Stimulated activated naive B cell treated with anti-CD40 and anti-IgM and Interleukin-4, amounts not matched to agents 10 μg/mL and 1 μg/mL and 100 μg/mL, for 72 hours (primary cell): ENCODE measurements at regions not wholly inside any gene's neighbourhood (a gene's known extent, or its start where the extent isn't known, plus 50 kb on each side); places are given as distances from the start of the nearest gene placed in this dataset.
"Not testable (repeated sequence)": the region's sequence is repeated elsewhere in the genome, so short reads cannot be mapped to it uniquely, and the experiment has no call there.

Experiments
- ATAC-seq, 2 donors: fragments of 150-1000 bp; cut with Tn5 transposase; replicated peaks; 2 replicates each; pipeline ENCODE4 v1.10.0; 2021; ENCODE audit warnings: moderate library complexity in 1 of 2
- DNase-seq: peaks from one replicate; pipeline ENCODE4 v3.0.0; 2021
- H3K27ac Mint-ChIP-seq: one replicate; pipeline ENCODE4 v1.8.0; 2022; ENCODE audit warnings: mild to moderate bottlenecking, mixed read lengths
- H3K27me3 Mint-ChIP-seq, 2 donors: one replicate each; pipeline ENCODE4 v1.8.0; 2022; ENCODE audit warnings: mixed read lengths in 2 of 2
- H3K36me3 Mint-ChIP-seq, 2 donors: one replicate each; pipeline ENCODE4 v1.8.0; 2022; ENCODE audit warnings: mixed read lengths in 2 of 2, mild to moderate bottlenecking in 1 of 2
- H3K4me1 Mint-ChIP-seq, 2 donors: one replicate each; pipeline ENCODE4 v1.8.0; 2022; ENCODE audit warnings: mixed read lengths in 2 of 2, mild to moderate bottlenecking in 1 of 2
- H3K4me3 Mint-ChIP-seq, 2 donors: one replicate each; pipeline ENCODE4 v1.8.0; 2022; ENCODE audit warnings: mild to moderate bottlenecking in 2 of 2, mixed read lengths in 2 of 2, moderate library complexity in 1 of 2
- H3K9me3 Mint-ChIP-seq, 2 donors: one replicate each; pipeline ENCODE4 v1.8.0; 2022; ENCODE audit warnings: mixed read lengths in 2 of 2, mild to moderate bottlenecking in 1 of 2

- Mint-ChIP-seq H3K9me3 (peaks cover 14 to 17% of the 10 kb centered on the region in 2 donors), H3K27me3 (peaks cover 6 to 7% of the 10 kb centered on the region in 2 donors)
- DNase-seq = no peak
Measured at GRCh38 chr10:90229486-90229885, 528.1 kb downstream of the KIF20B start.

GRCh38 chr10:90233805-90234204, 532.4 kb downstream of the KIF20B start:
- not testable (repeated sequence) for DNase-seq, H3K4me1 Mint-ChIP-seq, H3K27me3 Mint-ChIP-seq, H3K27ac Mint-ChIP-seq, H3K4me3 Mint-ChIP-seq, ATAC-seq, H3K36me3 Mint-ChIP-seq
- H3K9me3 Mint-ChIP-seq = peaks cover 16 to 25% of the 10 kb centered on the region in 2 donors

More at GRCh38 chr10:90229486-90229885, 528.1 kb downstream of the KIF20B start:
- peaks cover 0 to 2% of the 10 kb centered on the region in 2 donors for H3K4me1 Mint-ChIP-seq
- no peak overlapping the region for H3K4me3 Mint-ChIP-seq
- H3K27ac Mint-ChIP-seq = no peak overlapping the region
- no peak for ATAC-seq
- H3K36me3 Mint-ChIP-seq = peaks cover 0 to 7% of the 10 kb centered on the region in 2 donors

- H3K27ac Mint-ChIP-seq = no peak overlapping the region
- H3K4me3 Mint-ChIP-seq = no peak overlapping the region
- DNase-seq (no peak), ATAC-seq (no peak)
- no peaks in the 10 kb centered on the region for H3K36me3 Mint-ChIP-seq
- H3K9me3 Mint-ChIP-seq = peaks cover 0 to 1% of the 10 kb centered on the region in 2 donors
- no peaks in the 10 kb centered on the region for H3K27me3 Mint-ChIP-seq
- H3K4me1 Mint-ChIP-seq = no peaks in the 10 kb centered on the region
Measured at GRCh38 chr10:90245623-90246022, 544.2 kb downstream of the KIF20B start.

- not testable (repeated sequence) for H3K9me3 Mint-ChIP-seq, H3K4me3 Mint-ChIP-seq, H3K4me1 Mint-ChIP-seq, DNase-seq, ATAC-seq, H3K27me3 Mint-ChIP-seq, H3K36me3 Mint-ChIP-seq, H3K27ac Mint-ChIP-seq
Measured at GRCh38 chr10:90250784-90251183, 549.4 kb downstream of the KIF20B start.

- H3K27me3 Mint-ChIP-seq = peaks cover 0 to 3% of the 10 kb centered on the region in 2 donors
- no peak overlapping the region for H3K27ac Mint-ChIP-seq
- no peak overlapping the region for H3K4me3 Mint-ChIP-seq
- ATAC-seq = peak; percentile 57
- peaks cover 3 to 5% of the 10 kb centered on the region in 2 donors for H3K4me1 Mint-ChIP-seq
- no peaks in the 10 kb centered on the region for H3K36me3 Mint-ChIP-seq
- DNase-seq = no peak
- H3K9me3 Mint-ChIP-seq = peaks cover 0 to 5% of the 10 kb centered on the region in 2 donors
Measured at GRCh38 chr10:90269699-90270098, 568.3 kb downstream of the KIF20B start.

GRCh38 chr10:90274721-90275468, 573.5 kb downstream of the KIF20B start:
- Mint-ChIP-seq H3K4me1 (peaks cover 0 to 2% of the 10 kb centered on the region in 2 donors), H3K27ac (no peak overlapping the region), H3K36me3 (no peaks in the 10 kb centered on the region), H3K9me3 (no peaks in the 10 kb centered on the region), H3K27me3 (peaks cover 0 to 4% of the 10 kb centered on the region in 2 donors), H3K4me3 (no peak overlapping the region)
- DNase-seq (no peak), ATAC-seq (no peak)

- DNase-seq (no peak), ATAC-seq (no peak)
- peaks cover 0 to 2% of the 10 kb centered on the region in 2 donors for H3K9me3 Mint-ChIP-seq
- peaks cover 0 to 7% of the 10 kb centered on the region in 2 donors for H3K27me3 Mint-ChIP-seq
- no peaks in the 10 kb centered on the region for H3K4me1 Mint-ChIP-seq
- H3K4me3 Mint-ChIP-seq = no peak overlapping the region
- H3K27ac Mint-ChIP-seq = no peak overlapping the region
- no peaks in the 10 kb centered on the region for H3K36me3 Mint-ChIP-seq
Measured at GRCh38 chr10:90276894-90277475, 575.6 kb downstream of the KIF20B start.

- no peak overlapping the region for H3K4me3 Mint-ChIP-seq
- ATAC-seq = no peak
- peaks cover 9 to 16% of the 10 kb centered on the region in 2 donors for H3K4me1 Mint-ChIP-seq
- H3K36me3 Mint-ChIP-seq = no peaks in the 10 kb centered on the region
- no peak for DNase-seq
- no peak overlapping the region for H3K27ac Mint-ChIP-seq
- H3K9me3 Mint-ChIP-seq = no peaks in the 10 kb centered on the region
- H3K27me3 Mint-ChIP-seq = peaks cover 0 to 8% of the 10 kb centered on the region in 2 donors
Measured at GRCh38 chr10:90286406-90286805, 571.4 kb downstream of the HTR7 start.

GRCh38 chr10:90286941-90287340, 570.9 kb downstream of the HTR7 start:
- peak in 1 of 2 donors; percentile 25 for ATAC-seq
- H3K4me1 Mint-ChIP-seq = peaks cover 9 to 16% of the 10 kb centered on the region in 2 donors
- H3K9me3 Mint-ChIP-seq = no peaks in the 10 kb centered on the region
- no peak for DNase-seq
- peaks cover 0 to 8% of the 10 kb centered on the region in 2 donors for H3K27me3 Mint-ChIP-seq
- H3K36me3 Mint-ChIP-seq = no peaks in the 10 kb centered on the region
- no peak overlapping the region for H3K4me3 Mint-ChIP-seq
- H3K27ac Mint-ChIP-seq = no peak overlapping the region

- peak in 1 of 2 donors; percentile 59 for ATAC-seq
- Mint-ChIP-seq H3K27me3 (peaks cover 0 to 8% of the 10 kb centered on the region in 2 donors), H3K36me3 (no peaks in the 10 kb centered on the region), H3K4me1 (peaks cover 9 to 16% of the 10 kb centered on the region in 2 donors), H3K9me3 (no peaks in the 10 kb centered on the region), H3K4me3 (no peak overlapping the region), H3K27ac (no peak overlapping the region)
- DNase-seq = no peak
Measured at GRCh38 chr10:90288391-90288933, 569.4 kb downstream of the HTR7 start.

GRCh38 chr10:90289037-90289436, 568.8 kb downstream of the HTR7 start:
- Mint-ChIP-seq H3K4me1 (peaks cover 9 to 16% of the 10 kb centered on the region in 2 donors), H3K36me3 (no peaks in the 10 kb centered on the region), H3K27ac (no peak overlapping the region), H3K27me3 (peaks cover 0 to 8% of the 10 kb centered on the region in 2 donors), H3K4me3 (no peak overlapping the region), H3K9me3 (no peaks in the 10 kb centered on the region)
- DNase-seq (no peak), ATAC-seq (peak; percentile 63 to 78)

- H3K9me3 Mint-ChIP-seq = no peaks in the 10 kb centered on the region
- H3K27me3 Mint-ChIP-seq = no peaks in the 10 kb centered on the region
- no peak overlapping the region for H3K4me3 Mint-ChIP-seq
- DNase-seq (no peak), ATAC-seq (no peak)
- no peaks in the 10 kb centered on the region for H3K36me3 Mint-ChIP-seq
- no peak overlapping the region for H3K27ac Mint-ChIP-seq
- peaks cover 4 to 7% of the 10 kb centered on the region in 2 donors for H3K4me1 Mint-ChIP-seq
Measured at GRCh38 chr10:90293616-90294015, 564.2 kb downstream of the HTR7 start.

GRCh38 chr10:90294821-90295540, 562.9 kb downstream of the HTR7 start:
- H3K4me3 Mint-ChIP-seq, H3K4me1 Mint-ChIP-seq, H3K27ac Mint-ChIP-seq, H3K9me3 Mint-ChIP-seq, H3K36me3 Mint-ChIP-seq, H3K27me3 Mint-ChIP-seq, DNase-seq, ATAC-seq: not testable (repeated sequence)

GRCh38 chr10:90302031-90302430, 555.8 kb downstream of the HTR7 start:
- not testable (repeated sequence) for H3K4me3 Mint-ChIP-seq, H3K9me3 Mint-ChIP-seq, H3K27ac Mint-ChIP-seq, H3K4me1 Mint-ChIP-seq, DNase-seq, ATAC-seq, H3K36me3 Mint-ChIP-seq, H3K27me3 Mint-ChIP-seq
